AG09309 (cell line): ENCODE measurements at regions not wholly inside any gene's neighbourhood (a gene's known extent, or its start where the extent isn't known, plus 50 kb on each side); places are given as distances from the start of the nearest gene placed in this dataset.
"Not testable (repeated sequence)": the region's sequence is repeated elsewhere in the genome, so short reads cannot be mapped to it uniquely, and the experiment has no call there.

Experiments
- DNase-seq: peaks from one replicate; pipeline ENCODE4 v3.0.0-alpha.2; 2010; ENCODE audit warnings: low read depth
- H3K4me3 ChIP-seq: 2 replicates; pipeline ENCODE4 v1.5.1; 2011; ENCODE audit warnings: mild to moderate bottlenecking, low read depth, low read length, moderate library complexity; ENCODE audit not compliant: control insufficient read depth
- CTCF ChIP-seq: IDR thresholded peaks from 2 replicates; pipeline ENCODE4 v1.5.1; 2011; ENCODE audit warnings: mild to moderate bottlenecking, low read depth, low read length, inconsistent platforms; ENCODE audit not compliant: insufficient read depth, control insufficient read depth; ENCODE audit errors: missing control alignments

- no peak overlapping the region for H3K4me3 ChIP-seq
- TF ChIP-seq CTCF, result no peak
- no peak for DNase-seq
Measured at GRCh38 chr15:99464137-99464536, 101.6 kb upstream of the MEF2A start.

- no peak overlapping the region for H3K4me3 ChIP-seq
- TF ChIP-seq CTCF, result no peak
- DNase-seq, result no peak
Measured at GRCh38 chr15:99466701-99467337, 99.0 kb upstream of the MEF2A start.

- DNase-seq, result no peak
- no peak for TF ChIP-seq CTCF
- H3K4me3 ChIP-seq, result no peak overlapping the region
Measured at GRCh38 chr15:99467338-99467720, 98.5 kb upstream of the MEF2A start.

GRCh38 chr15:99467853-99468464, 97.8 kb upstream of the MEF2A start:
- TF ChIP-seq CTCF, result no peak
- DNase-seq, result no peak
- H3K4me3 ChIP-seq, result no peak overlapping the region

- not testable (repeated sequence) for H3K4me3 ChIP-seq
Measured at GRCh38 chr15:99470204-99470603, 95.6 kb upstream of the MEF2A start.

GRCh38 chr15:99472416-99473145, 93.2 kb upstream of the MEF2A start:
- H3K4me3 ChIP-seq, result no peak overlapping the region
- TF ChIP-seq CTCF, result no peak
- DNase-seq, result no peak

More at GRCh38 chr15:99470204-99470603, 95.6 kb upstream of the MEF2A start:
- not testable (repeated sequence) for DNase-seq
